IPS-NIHi11 (cell line): ENCODE measurements at regions not wholly inside any gene's neighbourhood (a gene's known extent, or its start where the extent isn't known, plus 50 kb on each side); places are given as distances from the start of the nearest gene placed in this dataset.
"Not testable (repeated sequence)": the region's sequence is repeated elsewhere in the genome, so short reads cannot be mapped to it uniquely, and the experiment has no call there.

Experiments used
- DNase-seq: peaks from one replicate; pipeline ENCODE4 v3.0.0; 2012; ENCODE audit warnings: mixed read lengths, low spot score

GRCh38 chr2:136715146-136715545 lies 50.2 kb upstream of the THSD7B start:
- no peak for DNase-seq

DNA sequence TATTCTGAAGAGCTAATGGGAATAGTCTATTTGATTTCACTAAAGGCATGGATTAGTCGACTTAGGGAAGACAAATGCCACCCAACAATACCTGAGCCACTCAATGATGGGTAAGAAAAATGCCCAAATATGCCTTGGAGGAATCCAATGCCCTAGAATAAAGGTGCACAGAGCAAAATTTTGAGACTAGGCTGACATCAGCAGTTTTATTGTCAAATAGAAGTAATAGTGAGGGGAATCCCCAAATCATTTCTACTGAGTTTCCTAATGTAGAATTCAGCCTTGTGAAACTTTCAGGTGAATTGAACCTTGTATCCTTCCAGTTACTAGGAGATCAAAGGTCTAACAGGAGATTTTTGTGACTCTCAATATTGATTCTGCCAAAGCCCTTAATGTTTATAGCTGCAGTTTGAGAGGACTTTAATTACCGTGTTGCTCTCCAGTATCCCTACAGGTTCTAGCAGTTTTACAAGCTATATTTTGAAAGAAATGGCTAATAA lies 50.8 kb upstream of the THSD7B start:
- DNase-seq = no peak

DNA sequence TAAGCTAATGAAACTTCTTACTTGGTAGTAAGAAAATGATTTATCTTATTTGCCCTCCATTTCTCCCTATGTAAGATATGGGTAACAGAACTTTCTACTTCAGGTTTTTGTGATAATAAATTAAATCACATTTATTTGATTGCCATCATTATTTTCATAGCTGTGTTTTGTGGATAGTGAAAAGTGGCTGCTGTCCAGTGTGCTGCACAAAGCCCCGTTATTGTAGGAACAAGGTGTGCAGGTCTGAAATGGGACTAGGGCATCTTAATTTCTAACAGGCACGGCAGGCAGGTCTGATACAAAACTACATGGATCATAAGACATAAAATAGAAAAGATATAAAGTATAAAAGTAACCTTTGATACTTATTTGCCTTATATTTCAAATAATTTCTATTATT lies 51.6 kb upstream of the THSD7B start:
- DNase-seq = no peak

- no peak for DNase-seq
Observed at GRCh38 chr2:136705336-136705735, 60.0 kb upstream of the THSD7B start.

GRCh38 chr2:136703214-136703613 lies 62.1 kb upstream of the THSD7B start:
- no peak for DNase-seq

- no peak for DNase-seq
Observed at GRCh38 chr2:136696438-136696837, 68.9 kb upstream of the THSD7B start.

GRCh38 chr2:136693966-136694365 lies 71.4 kb upstream of the THSD7B start:
- peak; percentile 5 for DNase-seq

GRCh38 chr2:136680079-136680478 lies 85.3 kb upstream of the THSD7B start:
- not testable (repeated sequence) for DNase-seq

DNA sequence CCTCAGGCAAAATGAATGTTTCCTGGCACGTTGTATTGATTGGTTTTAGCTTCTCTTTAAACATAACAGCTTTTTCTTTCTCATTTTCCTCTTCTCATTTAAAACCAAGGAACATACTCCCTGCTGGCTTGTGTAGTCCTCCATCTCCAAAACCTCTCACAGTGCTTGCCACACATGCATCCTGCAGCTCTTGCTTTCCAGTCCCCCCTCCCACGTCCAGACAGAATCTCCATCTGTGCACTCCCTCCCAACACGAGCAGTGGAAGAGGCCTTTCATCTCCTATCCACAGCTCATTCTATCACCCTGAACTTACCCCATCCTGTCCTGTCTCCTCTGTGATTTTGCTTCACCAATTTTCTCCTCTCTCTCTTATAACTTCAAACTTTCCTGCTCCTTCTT lies 99.6 kb upstream of the THSD7B start:
- no peak for DNase-seq

GRCh38 chr2:136664713-136665405 lies 100.5 kb upstream of the THSD7B start:
- no peak for DNase-seq

- no peak for DNase-seq
Observed at GRCh38 chr2:136658201-136658600, 107.1 kb upstream of the THSD7B start.

DNA sequence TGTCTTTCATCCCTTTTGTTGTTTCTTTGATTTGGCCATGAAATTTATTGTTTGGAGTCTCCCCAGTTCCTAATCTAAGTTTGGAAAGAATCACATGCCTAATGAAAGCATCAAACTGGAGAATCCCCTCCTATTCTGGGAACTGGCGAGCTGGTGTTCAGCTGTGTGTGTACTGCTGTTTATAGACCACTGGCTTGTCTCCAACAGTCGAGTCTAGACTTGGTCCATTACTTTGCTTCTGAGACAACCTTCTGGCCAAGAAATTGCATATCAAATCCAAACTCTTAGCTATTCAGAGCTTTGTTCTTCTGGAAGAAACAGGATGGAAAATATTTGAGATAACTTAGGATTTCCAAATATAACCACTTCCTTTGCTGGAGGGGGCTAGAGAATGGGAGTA lies 111.5 kb upstream of the THSD7B start:
- no peak for DNase-seq

DNA sequence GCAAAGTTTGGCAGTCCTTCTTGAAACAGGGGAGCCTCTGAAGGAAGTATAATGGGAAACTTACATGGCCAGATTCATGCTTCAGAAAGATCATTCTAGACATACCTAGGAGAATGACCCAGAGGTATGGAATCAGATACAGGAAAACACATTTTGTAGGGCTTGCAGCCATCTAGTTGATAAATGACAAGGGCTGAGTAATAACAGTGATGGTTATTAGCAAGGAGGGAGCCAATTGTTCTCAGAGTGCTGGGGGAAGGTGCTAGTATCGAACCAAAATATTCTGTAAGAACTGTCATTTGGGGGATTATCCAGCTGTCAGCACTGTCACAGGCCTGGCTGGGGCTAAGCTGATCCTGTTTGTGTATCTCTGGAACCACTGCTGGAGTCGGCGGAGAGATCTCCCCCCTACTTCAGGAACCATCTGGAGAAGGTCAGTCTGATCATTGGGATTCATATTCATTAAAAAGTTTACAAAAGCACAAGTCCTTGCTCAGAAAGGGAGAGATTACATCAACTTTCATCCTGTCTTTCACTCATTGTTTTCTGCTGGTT lies 113.8 kb upstream of the THSD7B start:
- no peak for DNase-seq

DNA sequence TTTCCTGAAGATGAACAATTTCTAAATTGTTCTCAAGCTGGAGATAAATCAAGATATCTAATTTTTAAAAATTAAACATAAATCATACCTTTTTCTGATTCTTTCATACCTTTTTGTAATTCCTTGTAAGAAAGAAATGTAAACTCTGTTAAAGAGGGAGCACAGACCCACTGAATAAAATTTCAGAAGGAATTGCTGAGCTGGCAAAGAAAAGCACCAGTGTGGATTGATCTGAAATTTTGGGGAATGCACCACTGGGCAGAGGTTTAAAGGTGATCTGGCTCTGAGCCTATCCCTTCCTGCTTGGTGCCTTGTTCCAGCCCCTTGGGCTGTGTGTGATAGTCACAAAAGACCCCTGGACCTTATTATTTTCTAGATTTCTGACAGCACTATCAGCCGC lies 118.3 kb upstream of the THSD7B start:
- DNase-seq = no peak

DNA sequence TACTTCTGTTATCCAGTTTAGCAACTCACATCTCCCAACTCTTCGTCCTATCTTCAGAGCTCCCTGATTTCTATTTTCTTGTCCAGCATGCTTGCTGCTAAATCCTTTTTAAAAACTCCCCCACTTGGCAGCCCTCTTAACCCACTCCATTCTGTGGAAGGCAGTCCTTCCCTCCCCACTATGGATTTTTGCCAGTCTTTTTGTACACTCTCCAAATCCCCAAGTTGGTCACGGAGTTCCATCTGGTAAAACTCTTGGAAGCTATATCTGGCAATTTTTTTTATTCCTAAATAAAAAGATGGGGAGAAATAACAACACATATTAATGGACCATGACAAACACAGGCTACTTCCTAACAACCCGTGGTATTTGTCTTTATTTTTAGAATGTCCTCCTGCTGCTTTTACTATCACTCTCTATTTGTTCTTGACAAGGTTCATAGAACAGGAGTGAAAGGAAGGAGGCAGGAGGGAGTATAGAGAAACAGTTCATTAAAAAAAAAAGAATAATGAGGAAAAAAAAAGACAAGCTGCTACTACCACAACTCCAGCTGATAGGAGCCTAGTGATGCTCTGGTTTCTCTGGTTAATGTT lies 120.0 kb upstream of the THSD7B start:
- no peak for DNase-seq

DNA sequence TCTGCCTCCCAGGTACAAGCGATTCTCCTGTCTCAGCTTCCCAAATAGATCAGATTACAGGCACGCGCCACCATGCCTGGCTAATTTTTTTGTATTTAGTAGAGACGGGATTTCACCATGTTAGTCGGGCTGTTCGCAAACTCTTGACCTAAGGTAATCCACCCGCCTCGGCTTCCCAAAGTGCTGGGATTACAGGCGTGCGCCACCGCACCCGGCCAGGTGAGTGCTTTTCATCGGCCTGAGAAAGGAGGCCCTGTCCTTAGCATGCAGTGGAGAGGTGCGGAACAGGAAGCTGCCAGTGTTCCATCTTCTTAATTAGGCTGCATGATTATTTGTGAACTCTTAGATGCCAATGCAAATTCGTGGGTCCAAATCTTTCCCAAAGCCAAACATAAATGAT lies 125.7 kb upstream of the THSD7B start:
- no peak for DNase-seq

DNA sequence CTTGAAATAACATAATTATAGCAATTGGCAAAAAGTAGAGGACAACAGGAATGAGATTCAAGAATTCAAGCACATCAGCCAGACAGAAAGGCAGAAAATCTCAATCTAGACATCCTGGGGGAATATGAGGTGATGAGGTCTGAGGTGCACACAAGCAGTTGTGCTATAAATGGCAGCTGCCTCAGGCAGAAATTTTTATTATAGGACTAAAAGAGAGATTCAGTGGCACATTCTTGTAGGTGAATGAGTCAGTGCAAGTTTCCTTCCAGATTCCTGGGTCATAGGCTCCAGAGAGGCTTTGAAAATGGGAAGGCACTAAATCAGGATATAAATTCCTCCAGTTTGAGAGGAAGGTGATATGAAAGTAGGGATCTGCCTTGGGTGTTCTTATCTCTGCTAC lies 127.2 kb upstream of the THSD7B start:
- no peak for DNase-seq

DNA sequence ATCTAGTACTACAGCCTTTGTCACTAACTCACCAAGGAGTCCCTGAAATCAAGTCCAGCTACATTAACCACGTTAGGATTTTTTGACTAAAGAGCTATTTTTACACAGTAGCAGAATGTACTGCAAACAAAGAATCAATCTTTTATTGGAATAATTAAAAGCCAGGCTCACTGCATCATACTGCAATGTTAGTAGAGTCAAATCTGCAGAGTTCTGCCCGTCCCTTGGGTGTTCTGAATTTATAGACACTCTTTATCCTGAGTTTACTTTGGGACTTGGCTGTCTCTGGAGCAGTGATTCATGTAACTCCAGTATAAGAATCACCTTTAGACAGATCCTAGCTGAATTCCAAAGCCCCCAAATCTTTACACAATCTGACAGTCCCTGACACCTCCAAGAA lies 127.9 kb upstream of the THSD7B start:
- DNase-seq = no peak

DNA sequence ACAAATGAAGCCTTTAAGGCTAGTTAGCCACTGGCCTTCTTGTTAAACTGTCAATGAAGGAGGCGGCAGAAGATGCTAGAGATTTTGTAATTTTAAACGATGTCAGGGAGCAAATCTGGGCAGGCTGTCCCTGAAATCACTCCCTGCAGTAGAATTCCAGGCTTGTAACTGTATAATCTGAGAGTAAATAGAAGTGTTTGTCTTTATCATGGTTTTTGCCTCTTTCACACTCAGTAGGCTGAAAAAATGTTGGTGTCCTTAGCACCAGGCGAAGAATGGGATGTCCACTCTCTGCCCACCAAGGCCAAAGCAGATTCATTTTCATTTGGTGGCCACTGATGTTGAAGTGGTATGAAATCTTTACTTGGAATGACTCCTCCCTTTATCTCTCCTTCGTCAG lies 136.9 kb upstream of the THSD7B start:
- DNase-seq = no peak

DNA sequence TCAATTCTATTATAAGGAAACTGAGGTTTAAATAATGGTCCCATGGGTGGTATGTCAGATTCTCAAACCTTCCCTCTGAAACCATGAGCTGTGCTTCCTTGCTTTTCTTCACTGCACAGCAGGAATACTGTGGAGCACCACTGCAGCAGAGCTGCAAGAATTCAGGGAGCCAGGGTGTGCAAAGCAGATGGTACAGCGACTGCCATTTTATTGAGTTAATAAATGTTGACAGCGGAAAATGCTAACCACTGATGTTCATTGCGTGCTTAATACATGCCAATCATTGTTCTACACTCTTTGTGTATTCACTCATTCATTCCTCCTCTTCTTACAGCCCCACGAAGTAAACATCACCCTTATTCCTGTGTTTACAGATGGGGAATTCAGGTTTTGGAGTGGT lies 152.2 kb upstream of the THSD7B start:
- DNase-seq = no peak

- DNase-seq = no peak
Observed at GRCh38 chr2:136612079-136612478, 153.3 kb upstream of the THSD7B start.

GRCh38 chr2:136611451-136611850 lies 153.9 kb upstream of the THSD7B start:
- no peak for DNase-seq

DNA sequence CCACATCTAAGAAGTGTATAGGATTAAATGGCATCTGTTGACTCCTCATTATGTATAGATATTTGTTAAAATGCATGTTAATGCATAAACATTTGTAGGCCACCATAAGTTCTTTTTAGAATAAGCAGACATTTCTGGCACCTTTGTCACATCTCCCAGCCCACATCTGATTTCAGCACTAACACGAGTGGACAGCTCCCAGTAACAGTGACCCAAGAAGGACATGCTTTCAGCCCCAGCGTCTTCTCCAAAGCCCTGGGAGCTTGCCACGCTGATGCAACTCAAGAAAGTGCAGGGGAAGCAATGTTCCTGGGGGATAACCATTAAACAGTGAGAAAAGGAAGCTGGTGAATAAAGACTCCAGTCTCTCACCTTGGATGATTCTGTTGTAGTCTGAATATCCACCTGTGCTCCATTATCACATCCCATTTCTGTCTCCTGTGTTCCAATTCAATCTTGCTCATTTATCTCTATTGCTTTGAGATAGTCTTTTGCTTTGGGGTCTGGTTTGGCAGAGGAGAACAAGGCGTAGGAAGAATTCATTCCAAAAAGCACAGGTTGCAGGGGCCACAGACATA lies 182.6 kb upstream of the THSD7B start:
- DNase-seq = peak; percentile 70
